ENCODE measurements at regions not wholly inside any gene's neighbourhood (a gene's known extent, or its start where the extent isn't known, plus 50 kb on each side); places are given as distances from the start of the nearest gene placed in this dataset.

GRCh38 chr4:89545315-89545714 is 237.7 kb upstream of the GPRIN3 start:
- DNase-seq: no peak

DNA sequence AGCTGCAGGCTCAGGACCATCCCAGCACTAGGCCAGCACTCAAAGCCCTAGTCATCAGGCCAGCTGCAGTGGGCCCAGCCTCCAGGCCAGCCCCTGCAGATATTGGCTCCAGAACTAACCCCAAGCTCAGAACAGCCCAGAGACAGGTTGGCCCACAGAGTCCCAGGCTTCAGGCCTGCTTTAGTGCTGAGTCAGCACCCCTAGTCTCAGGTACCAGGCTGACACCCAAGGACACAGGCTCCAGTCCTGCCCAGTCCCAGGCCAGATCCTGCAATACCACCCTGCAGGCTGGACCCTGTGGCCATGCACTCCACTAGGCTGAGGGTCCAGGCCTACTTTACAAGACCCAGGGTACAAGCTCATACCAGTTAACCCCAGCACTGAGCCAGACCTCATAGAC is 234.4 kb upstream of the GPRIN3 start:
- DNase-seq: no peak

- DNase-seq: no peak
These were observed 232.5 kb upstream of the GPRIN3 start for GRCh38 chr4:89539797-89540711.

GRCh38 chr4:89539374-89539773 is 231.8 kb upstream of the GPRIN3 start:
- no peak for DNase-seq

DNA sequence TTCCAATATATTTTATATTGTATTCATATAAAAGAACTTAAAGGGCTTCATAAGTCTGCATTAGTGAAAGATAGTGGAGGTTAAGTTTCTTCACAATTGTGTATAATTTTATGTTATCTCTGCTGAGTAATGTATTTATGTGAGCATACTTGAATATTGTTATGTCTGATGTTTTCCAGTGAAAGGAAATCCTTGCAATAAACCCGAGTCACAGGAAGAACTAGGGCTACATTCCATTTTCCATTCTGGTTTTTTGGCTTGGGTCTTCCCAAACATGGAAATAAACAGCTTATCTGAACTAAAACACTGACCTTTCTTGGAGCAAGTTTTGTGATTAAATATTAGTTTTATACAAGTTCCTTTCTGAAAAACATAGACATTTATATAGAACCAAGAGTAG is 231.3 kb upstream of the GPRIN3 start:
- DNase-seq: no peak

- DNase-seq: no peak
These were observed 230.6 kb upstream of the GPRIN3 start for GRCh38 chr4:89538171-89538570.

DNA sequence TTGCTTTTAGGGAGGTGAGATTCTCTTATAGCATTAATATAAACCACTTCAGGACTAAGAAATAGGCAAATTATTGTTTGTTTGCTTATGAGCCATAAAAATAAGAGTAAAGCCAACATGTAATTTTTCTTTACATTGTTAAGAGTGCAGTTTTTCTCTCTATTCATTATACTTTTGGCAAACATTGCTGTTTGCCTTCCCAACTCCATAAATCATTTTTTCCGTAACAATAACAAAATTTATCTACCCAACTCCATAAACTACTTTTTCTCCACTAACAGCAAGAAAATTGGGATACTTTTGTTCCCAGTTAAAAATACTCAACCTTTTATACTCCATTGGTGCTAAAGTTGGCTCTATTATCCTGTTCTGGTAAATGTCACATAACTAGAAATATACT is 229.7 kb upstream of the GPRIN3 start:
- no peak for DNase-seq

- no peak for DNase-seq
These were observed 227.7 kb upstream of the GPRIN3 start for GRCh38 chr4:89535251-89535650.

- no peak for DNase-seq
These were observed 226.8 kb upstream of the GPRIN3 start for GRCh38 chr4:89534356-89534755.

GRCh38 chr4:89531932-89532640 is 224.5 kb upstream of the GPRIN3 start:
- no peak for DNase-seq

DNA sequence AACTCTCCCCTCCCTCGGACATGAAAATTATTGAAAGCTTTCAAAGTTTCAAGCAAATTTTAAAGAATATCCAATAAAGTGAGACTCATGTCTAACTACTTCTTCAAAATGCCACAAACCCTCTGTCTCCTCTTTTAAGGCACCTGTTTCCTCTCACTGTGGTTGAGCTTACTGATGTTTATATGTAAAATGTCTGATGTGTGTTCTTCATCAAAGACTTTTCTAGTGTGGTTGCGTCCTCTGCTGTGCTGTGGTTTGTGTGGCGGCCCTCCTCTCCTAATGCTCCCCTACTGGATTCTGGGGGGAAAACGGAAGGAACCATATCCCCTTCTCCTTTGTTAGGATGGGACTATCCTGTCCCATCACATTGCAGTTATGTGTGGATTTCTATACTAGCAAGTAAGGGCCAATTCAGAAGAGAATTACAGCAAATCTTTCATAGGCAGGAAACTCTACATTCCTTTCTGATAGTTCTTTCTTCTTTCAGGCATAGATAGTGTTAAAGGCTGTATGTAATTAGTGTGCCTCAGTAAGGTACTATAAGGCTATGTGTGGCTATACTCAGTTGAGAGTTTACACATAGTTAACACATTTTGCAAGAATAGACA is 221.0 kb upstream of the GPRIN3 start:
- DNase-seq: no peak

DNA sequence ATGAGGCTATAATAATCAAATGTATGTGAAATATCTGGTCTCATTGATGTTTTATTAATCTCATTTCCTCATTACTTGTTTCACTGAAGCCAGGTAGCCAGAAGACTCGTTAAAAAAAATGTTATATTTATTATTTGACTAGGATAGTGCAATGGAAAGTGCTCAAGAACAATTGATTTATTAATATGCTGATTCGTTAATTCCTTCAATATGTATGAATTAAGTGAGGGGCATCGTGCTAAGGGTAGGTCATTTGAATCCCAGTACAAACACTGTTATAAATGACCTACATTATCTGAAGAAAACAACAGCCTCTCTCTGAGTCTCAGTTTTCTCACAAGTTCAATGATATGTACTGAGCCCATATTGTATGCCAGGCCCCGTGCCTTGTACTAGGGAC is 214.2 kb upstream of the GPRIN3 start:
- no peak for DNase-seq

DNA sequence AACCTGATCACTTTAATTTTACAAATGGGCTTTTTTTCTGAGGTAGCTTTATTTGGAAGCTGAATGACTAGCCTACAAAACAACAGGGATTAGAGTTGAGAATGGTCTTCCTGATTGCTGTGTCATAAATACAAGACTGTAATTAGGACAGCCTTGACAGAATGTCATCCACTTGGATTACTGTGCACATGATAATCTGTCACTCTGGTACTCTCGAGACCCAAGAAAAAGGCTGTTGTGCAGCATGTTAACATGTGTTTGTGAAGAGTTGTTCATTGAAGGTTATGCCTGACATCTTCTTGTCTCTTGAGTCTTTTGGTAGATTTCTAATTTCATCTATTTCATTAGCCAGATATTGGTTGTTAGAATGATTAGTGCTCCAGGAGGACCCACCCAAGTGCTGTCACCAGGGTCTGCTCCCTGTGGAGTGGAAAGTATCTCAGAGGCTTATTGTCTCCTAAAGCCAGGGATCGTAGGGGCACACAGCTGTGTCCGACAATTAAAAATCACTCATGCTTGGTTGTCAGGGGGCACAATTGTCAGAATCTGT is 212.2 kb upstream of the GPRIN3 start:
- no peak for DNase-seq

- no peak for DNase-seq
These were observed 210.7 kb upstream of the GPRIN3 start for GRCh38 chr4:89518259-89518658.

DNA sequence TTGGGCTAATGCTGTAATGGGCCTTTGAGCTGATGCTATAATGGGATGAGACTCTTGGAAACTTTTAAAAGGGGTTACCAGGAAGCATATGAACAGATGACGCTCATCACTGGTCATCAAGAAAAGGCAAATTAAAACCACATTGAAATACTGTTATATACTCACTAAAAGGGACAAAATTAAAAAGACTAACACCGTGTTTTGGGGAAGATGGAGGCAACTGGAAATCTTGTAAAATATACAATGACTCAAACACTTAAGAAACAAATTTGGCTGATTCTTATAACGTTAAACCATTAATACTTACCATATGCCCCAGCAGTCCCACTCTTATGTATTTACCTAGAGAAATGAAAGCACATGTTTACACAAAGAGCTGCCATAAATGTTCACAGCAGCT is 207.2 kb upstream of the GPRIN3 start:
- no peak for DNase-seq

GRCh38 chr4:89511776-89512175 is 204.2 kb upstream of the GPRIN3 start:
- DNase-seq: no peak

DNA sequence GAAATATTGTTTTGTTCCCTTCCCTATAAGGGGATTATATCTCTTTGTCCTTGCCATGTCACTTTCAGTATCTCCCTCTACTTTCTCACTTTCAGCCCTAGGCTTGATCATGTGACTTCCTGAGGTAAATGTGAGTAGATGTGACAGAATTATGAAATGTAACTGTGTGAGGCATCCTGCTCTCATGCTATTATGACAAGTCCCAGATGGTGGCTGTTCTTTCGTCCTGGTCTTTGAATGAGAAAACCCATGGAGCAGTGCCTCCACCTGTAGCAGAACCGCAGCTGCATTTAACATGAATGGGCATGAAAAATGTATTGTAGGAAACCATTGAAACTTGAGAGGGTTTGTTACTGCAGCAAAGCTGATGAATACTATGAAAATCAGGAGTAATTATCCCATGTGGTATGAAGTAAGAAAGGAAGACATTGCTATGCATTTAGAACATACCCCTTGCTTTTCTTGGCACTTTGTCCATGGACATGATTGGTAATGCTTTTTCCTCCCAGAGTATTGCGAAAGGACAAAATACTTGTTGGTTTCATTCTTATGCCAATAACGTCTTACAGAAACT is 202.2 kb upstream of the GPRIN3 start:
- no peak for DNase-seq

DNA sequence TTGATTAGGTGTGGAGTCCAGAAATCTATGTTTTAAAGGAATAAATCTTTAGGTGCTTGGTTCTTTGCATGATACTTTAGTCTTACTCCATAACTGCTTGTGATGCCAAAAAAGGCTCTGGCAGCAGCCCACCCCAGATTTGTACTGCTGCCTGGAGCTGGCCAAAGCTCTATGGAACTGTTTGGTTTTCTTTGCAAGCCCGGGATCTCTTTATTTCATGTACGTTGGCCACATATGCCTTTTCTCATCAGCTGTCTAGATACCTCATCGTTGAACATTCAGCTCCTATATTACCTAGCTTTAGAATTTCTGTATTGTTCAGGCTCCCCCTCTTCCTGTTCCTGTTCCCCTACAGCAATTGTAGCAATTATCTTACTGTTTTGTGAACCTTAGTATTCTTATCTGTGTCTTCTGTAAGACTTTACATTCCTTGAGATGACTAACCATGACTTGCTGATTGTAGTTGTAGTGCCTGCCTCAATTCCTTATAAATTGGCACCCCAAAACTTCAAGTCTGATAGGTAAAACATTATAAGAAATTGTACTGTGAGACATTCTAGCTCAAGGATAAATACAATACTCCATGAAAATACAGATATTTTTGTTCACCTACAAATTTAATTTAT is 199.4 kb upstream of the GPRIN3 start:
- DNase-seq: no peak

DNA sequence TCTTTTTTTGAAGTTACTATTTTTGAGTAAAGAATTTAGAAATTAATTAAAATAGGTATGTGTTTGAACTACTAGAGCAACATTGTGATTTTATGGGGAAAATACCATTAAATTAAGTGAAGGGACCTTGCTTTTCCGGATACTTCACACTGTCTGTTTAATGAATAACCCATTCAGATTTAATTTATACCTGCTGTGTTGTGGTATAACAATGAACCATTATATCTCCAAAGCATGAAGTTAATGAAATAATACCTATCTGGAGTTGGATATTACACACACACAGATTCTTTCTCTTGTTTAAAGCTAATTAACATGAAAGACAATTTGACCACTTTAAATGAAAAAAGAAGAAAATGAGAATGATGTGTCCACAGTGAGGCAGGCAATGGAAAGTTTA is 195.0 kb upstream of the GPRIN3 start:
- no peak for DNase-seq

DNA sequence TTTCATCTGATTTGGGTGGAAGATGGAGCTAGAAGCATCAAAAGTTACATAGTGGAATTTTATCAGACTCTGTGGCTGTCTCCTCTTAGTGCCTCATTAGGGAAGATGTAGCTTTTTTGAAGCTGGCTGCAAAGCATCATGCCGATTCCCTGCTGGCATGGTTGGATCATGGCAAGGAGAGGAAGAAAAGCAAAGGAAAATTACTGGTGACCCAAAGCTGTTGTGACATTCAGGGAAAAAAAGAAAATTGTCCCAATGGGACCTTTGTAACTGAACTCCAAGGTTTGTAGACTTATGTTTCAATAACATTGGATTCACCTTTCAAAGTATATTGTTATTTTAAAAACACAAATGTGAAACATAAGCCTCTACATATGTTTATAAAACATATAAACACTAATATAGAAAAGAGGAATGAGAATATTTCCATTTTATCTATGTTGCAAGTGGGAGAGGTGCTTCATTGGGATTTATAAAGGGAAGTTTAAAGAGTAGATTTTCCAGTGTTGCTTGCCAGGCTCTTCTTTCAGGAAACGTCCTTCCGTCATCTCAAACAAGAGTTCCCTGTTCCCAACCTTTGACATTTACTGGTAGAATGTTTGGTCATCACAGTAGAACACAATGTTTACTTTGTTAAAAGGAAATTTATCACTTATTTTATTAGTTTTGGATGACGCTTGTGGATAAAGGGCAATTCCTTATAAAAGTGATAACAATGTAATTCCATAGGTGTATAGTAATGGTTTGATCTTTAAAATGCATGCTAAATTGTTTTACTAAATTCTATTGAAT is 190.1 kb upstream of the GPRIN3 start:
- DNase-seq: no peak

DNA sequence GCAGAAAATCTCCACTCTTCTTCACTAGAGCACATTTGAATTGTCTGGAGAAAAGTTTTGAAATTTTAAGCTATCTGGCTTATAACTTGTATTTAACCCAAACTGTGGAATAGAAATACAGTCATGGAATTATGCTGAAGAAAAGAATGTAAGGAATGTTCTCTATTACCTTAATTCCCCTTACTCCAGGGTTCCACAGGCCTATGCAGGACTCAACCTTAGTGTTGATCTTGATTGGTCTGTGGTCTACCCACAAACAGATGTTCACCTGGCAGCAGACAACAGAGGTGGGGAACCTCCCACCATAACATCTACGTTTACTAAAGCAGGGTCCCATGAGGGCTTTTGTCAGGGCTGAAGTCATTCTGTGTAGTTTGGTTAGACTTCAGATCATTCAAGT is 189.3 kb upstream of the GPRIN3 start:
- DNase-seq: no peak

DNA sequence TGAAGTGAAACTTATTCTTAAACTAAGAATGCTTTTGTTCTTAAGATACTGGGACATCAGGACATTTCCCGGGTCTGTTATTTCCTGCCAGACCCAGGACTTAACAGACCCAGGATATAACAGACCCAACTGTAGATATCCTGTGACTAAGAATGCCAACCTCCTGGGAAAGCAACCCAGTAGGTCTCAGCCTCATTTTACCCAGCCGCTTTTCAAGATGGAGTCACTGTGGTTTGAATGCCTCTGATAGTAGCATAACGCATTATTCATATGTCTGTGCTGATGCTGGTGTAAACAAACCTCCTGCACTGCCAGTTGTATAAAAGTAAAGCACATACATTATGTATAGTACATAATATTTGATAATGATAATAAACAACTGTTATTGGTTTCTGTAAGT is 185.8 kb upstream of the GPRIN3 start:
- DNase-seq: no peak

Measured in hindlimb muscle (tissue), 1 donor.